Karpas-422 (cell line): ENCODE measurements at regions not wholly inside any gene's neighbourhood (a gene's known extent, or its start where the extent isn't known, plus 50 kb on each side); places are given as distances from the start of the nearest gene placed in this dataset.

Experiments
- DNase-seq: peaks from one replicate; pipeline ENCODE4 v3.0.0-alpha.2; 2015
- H2AFZ ChIP-seq: fragments of 200-600 bp; sonication (generic); 2 replicates; pipeline ENCODE4 v1.6.1; 2014; ENCODE audit warnings: antibody characterized with exemption, low read length, mixed read lengths
- H3K27ac ChIP-seq: fragments of 200-600 bp; sonication (generic); 2 replicates; pipeline ENCODE4 v1.5.1; 2014; ENCODE audit warnings: mild to moderate bottlenecking, low read length, moderate library complexity
- H3K27me3 ChIP-seq: fragments of 200-600 bp; sonication (generic); 2 replicates; pipeline ENCODE4 v1.6.1; 2014; ENCODE audit warnings: low read length, mixed read lengths
- H3K36me3 ChIP-seq: fragments of 200-600 bp; sonication (generic); 2 replicates; pipeline ENCODE4 v1.6.1; 2014; ENCODE audit warnings: low read length, mixed read lengths; ENCODE audit not compliant: insufficient read depth
- H3K4me1 ChIP-seq: fragments of 200-600 bp; sonication (generic); 2 replicates; pipeline ENCODE4 v1.6.1; 2014; ENCODE audit warnings: mild to moderate bottlenecking, low read length, mixed read lengths
- H3K4me2 ChIP-seq: fragments of 200-600 bp; sonication (generic); 2 replicates; pipeline ENCODE4 v1.6.1; 2014; ENCODE audit warnings: low read length, low read depth, mild to moderate bottlenecking; ENCODE audit not compliant: poor library complexity, severe bottlenecking
- H3K4me3 ChIP-seq: fragments of 200-600 bp; sonication (generic); 2 replicates; pipeline ENCODE4 v1.5.1; 2014; ENCODE audit warnings: mild to moderate bottlenecking, antibody characterized with exemption, low read length, mixed read lengths
- H3K79me2 ChIP-seq: fragments of 200-600 bp; sonication (generic); 2 replicates; pipeline ENCODE4 v1.6.1; 2014; ENCODE audit warnings: mild to moderate bottlenecking, low read length, mixed read lengths
- H3K9ac ChIP-seq: fragments of 200-600 bp; sonication (generic); 2 replicates; pipeline ENCODE4 v1.6.0; 2014; ENCODE audit warnings: low read length
- H3K9me2 ChIP-seq: fragments of 200-600 bp; sonication (generic), shearing (Covaris generic); replicated peaks from 2 replicates; pipeline ENCODE4 v1.6.0; 2014; ENCODE audit warnings: mild to moderate bottlenecking, low read length, moderate library complexity; ENCODE audit not compliant: insufficient read depth
- H3K9me3 ChIP-seq: fragments of 300-700, 200-600 bp; sonication (generic); 2 replicates; pipeline ENCODE4 v1.6.1; 2014; ENCODE audit warnings: low read length, mixed read lengths
- H4K20me1 ChIP-seq: fragments of 200-600 bp; sonication (generic); 2 replicates; pipeline ENCODE4 v1.6.1; 2014; ENCODE audit warnings: mild to moderate bottlenecking, antibody characterized with exemption, low read length, low read depth; ENCODE audit not compliant: insufficient read depth

- Histone ChIP-seq H2AFZ (no peak overlapping the region), H3K9me2 (no peaks in the 10 kb centered on the region), H3K27me3 (no peaks in the 10 kb centered on the region), H3K4me2 (no peak overlapping the region), H3K9me3 (peaks cover 3% of the 10 kb centered on the region; the same call in 1 of the 2 replicates), H3K27ac (no peak overlapping the region), H3K79me2 (no peaks in the 10 kb centered on the region), H3K4me3 (no peak overlapping the region), H3K9ac (no peak overlapping the region), H3K36me3 (no peaks in the 10 kb centered on the region), H3K4me1 (no peaks in the 10 kb centered on the region), H4K20me1 (no peaks in the 10 kb centered on the region)
- no peak for DNase-seq
Measured at GRCh38 chr1:115577513-115577912, 64.3 kb upstream of the VANGL1 start.

- no peak overlapping the region for H3K27ac ChIP-seq
- H3K79me2 ChIP-seq = no peaks in the 10 kb centered on the region
- H4K20me1 ChIP-seq = no peaks in the 10 kb centered on the region
- no peaks in the 10 kb centered on the region for H3K36me3 ChIP-seq
- no peak overlapping the region for H3K4me3 ChIP-seq
- no peak overlapping the region for H2AFZ ChIP-seq
- no peaks in the 10 kb centered on the region for H3K4me1 ChIP-seq
- DNase-seq = no peak
- H3K9me2 ChIP-seq = no peaks in the 10 kb centered on the region
- H3K4me2 ChIP-seq = no peak overlapping the region
- H3K9me3 ChIP-seq = peaks cover 3% of the 10 kb centered on the region; the same call in 1 of the 2 replicates
- H3K9ac ChIP-seq = no peak overlapping the region
- no peaks in the 10 kb centered on the region for H3K27me3 ChIP-seq
Measured at GRCh38 chr1:115575661-115576060, 66.1 kb upstream of the VANGL1 start.

- Histone ChIP-seq H3K79me2 (no peaks in the 10 kb centered on the region), H2AFZ (no peak overlapping the region)
- no peak for DNase-seq
Measured at GRCh38 chr1:115572710-115573109, 69.1 kb upstream of the VANGL1 start.

GRCh38 chr1:115567431-115567830 is 74.3 kb upstream of the VANGL1 start:
- no peak for DNase-seq
- no peak overlapping the region for H2AFZ ChIP-seq
- H3K27me3 ChIP-seq = no peaks in the 10 kb centered on the region

More at GRCh38 chr1:115572710-115573109, 69.1 kb upstream of the VANGL1 start:
- Histone ChIP-seq H3K27ac (no peak overlapping the region), H3K9me2 (no peaks in the 10 kb centered on the region), H3K4me3 (no peak overlapping the region), H3K9ac (no peak overlapping the region), H3K4me2 (no peak overlapping the region), H3K4me1 (no peaks in the 10 kb centered on the region), H3K9me3 (peaks cover 4% of the 10 kb centered on the region; the same call in 1 of the 2 replicates), H3K27me3 (no peaks in the 10 kb centered on the region), H4K20me1 (no peaks in the 10 kb centered on the region), H3K36me3 (no peaks in the 10 kb centered on the region)

GRCh38 chr1:115565791-115566190 is 76.0 kb upstream of the VANGL1 start:
- 0 out of 2 replicates have a peak, but pooled peaks cover 4% of the 10 kb centered on the region for H3K9me3 ChIP-seq
- H3K4me2 ChIP-seq = no peak overlapping the region
- no peaks in the 10 kb centered on the region for H3K79me2 ChIP-seq
- no peaks in the 10 kb centered on the region for H3K4me1 ChIP-seq
- H3K9ac ChIP-seq = no peak overlapping the region
- H3K36me3 ChIP-seq = no peaks in the 10 kb centered on the region
- H3K9me2 ChIP-seq = no peaks in the 10 kb centered on the region
- no peaks in the 10 kb centered on the region for H3K27me3 ChIP-seq
- no peak overlapping the region for H2AFZ ChIP-seq
- no peak overlapping the region for H3K27ac ChIP-seq
- H3K4me3 ChIP-seq = no peak overlapping the region
- no peak for DNase-seq
- H4K20me1 ChIP-seq = no peaks in the 10 kb centered on the region

More at GRCh38 chr1:115567431-115567830, 74.3 kb upstream of the VANGL1 start:
- H3K9me3 ChIP-seq = 0 out of 2 replicates have a peak, but pooled peaks cover 4% of the 10 kb centered on the region
- H3K36me3 ChIP-seq = no peaks in the 10 kb centered on the region
- no peaks in the 10 kb centered on the region for H3K79me2 ChIP-seq
- H3K4me1 ChIP-seq = no peaks in the 10 kb centered on the region
- H3K4me3 ChIP-seq = no peak overlapping the region
- no peaks in the 10 kb centered on the region for H4K20me1 ChIP-seq
- no peak overlapping the region for H3K9ac ChIP-seq
- no peak overlapping the region for H3K27ac ChIP-seq
- no peaks in the 10 kb centered on the region for H3K9me2 ChIP-seq
- no peak overlapping the region for H3K4me2 ChIP-seq

- no peak overlapping the region for H3K9ac ChIP-seq
- H3K27me3 ChIP-seq = no peaks in the 10 kb centered on the region
- no peak overlapping the region for H3K27ac ChIP-seq
- H3K79me2 ChIP-seq = no peaks in the 10 kb centered on the region
- 0 out of 2 replicates have a peak, but pooled peaks cover 4% of the 10 kb centered on the region for H3K9me3 ChIP-seq
- no peak overlapping the region for H3K4me3 ChIP-seq
- H3K4me1 ChIP-seq = no peaks in the 10 kb centered on the region
- no peak overlapping the region for H3K4me2 ChIP-seq
- H2AFZ ChIP-seq = no peak overlapping the region
- H3K9me2 ChIP-seq = no peaks in the 10 kb centered on the region
- DNase-seq = no peak
- H3K36me3 ChIP-seq = no peaks in the 10 kb centered on the region
- no peaks in the 10 kb centered on the region for H4K20me1 ChIP-seq
Measured at GRCh38 chr1:115565353-115565752, 76.4 kb upstream of the VANGL1 start.

- Histone ChIP-seq H3K9me3 (0 out of 2 replicates have a peak, but pooled peaks cover 4% of the 10 kb centered on the region), H2AFZ (no peak overlapping the region), H3K4me1 (no peaks in the 10 kb centered on the region), H3K9me2 (no peaks in the 10 kb centered on the region), H3K4me3 (no peak overlapping the region), H3K79me2 (no peaks in the 10 kb centered on the region), H3K27ac (no peak overlapping the region), H3K9ac (no peak overlapping the region), H4K20me1 (no peaks in the 10 kb centered on the region), H3K4me2 (no peak overlapping the region), H3K27me3 (no peaks in the 10 kb centered on the region), H3K36me3 (no peaks in the 10 kb centered on the region)
- no peak for DNase-seq
Measured at GRCh38 chr1:115564201-115564600, 77.6 kb upstream of the VANGL1 start.

- Histone ChIP-seq H3K9ac (no peak overlapping the region), H3K4me1 (no peaks in the 10 kb centered on the region), H3K27me3 (no peaks in the 10 kb centered on the region), H4K20me1 (no peaks in the 10 kb centered on the region), H3K4me3 (no peak overlapping the region), H3K9me3 (no peaks in the 10 kb centered on the region), H2AFZ (no peak overlapping the region), H3K27ac (no peak overlapping the region), H3K9me2 (no peaks in the 10 kb centered on the region), H3K4me2 (no peak overlapping the region), H3K79me2 (no peaks in the 10 kb centered on the region), H3K36me3 (no peaks in the 10 kb centered on the region)
- no peak for DNase-seq
Measured at GRCh38 chr1:115560027-115560426, 81.7 kb upstream of the VANGL1 start.

GRCh38 chr1:115558275-115558674 is 83.5 kb upstream of the VANGL1 start:
- no peak overlapping the region for H2AFZ ChIP-seq
- no peak for DNase-seq
- no peaks in the 10 kb centered on the region for H3K9me3 ChIP-seq
- no peaks in the 10 kb centered on the region for H3K36me3 ChIP-seq
- no peak overlapping the region for H3K4me3 ChIP-seq
- no peaks in the 10 kb centered on the region for H3K27me3 ChIP-seq
- no peak overlapping the region for H3K9ac ChIP-seq
- H3K9me2 ChIP-seq = no peaks in the 10 kb centered on the region
- H3K4me2 ChIP-seq = no peak overlapping the region
- H4K20me1 ChIP-seq = no peaks in the 10 kb centered on the region
- no peaks in the 10 kb centered on the region for H3K4me1 ChIP-seq
- no peak overlapping the region for H3K27ac ChIP-seq
- no peaks in the 10 kb centered on the region for H3K79me2 ChIP-seq
